Uterus (tissue), 2 donors: ENCODE measurements at regions not wholly inside any gene's neighbourhood (a gene's known extent, or its start where the extent isn't known, plus 50 kb on each side); places are given as distances from the start of the nearest gene placed in this dataset.

Source experiments
- CTCF ChIP-seq, 4 experiments: fragments of 200-600 bp in 2 of 4; fragments of 450-650 bp in 2 of 4; sonication (generic) in 2 of 4; IDR thresholded peaks; one replicate each; pipeline ENCODE4 v1.5.1; 2016 to 2019; ENCODE audit warnings: antibody characterized with exemption in 4 of 4, mild to moderate bottlenecking in 2 of 4, moderate library complexity in 1 of 4
- POLR2A ChIP-seq, 2 donors: fragments of 450-650 bp; IDR thresholded peaks; one replicate each; pipeline ENCODE4 v1.6.1; 2016; ENCODE audit warnings: antibody characterized with exemption in 2 of 2, mild to moderate bottlenecking in 1 of 2, moderate library complexity in 1 of 2

GRCh38 chr9:126232461-126232860 lies 94.2 kb upstream of the MVB12B start:
- TF ChIP-seq CTCF (IDR thresholded peaks at IDR 0.05) (no peak), POLR2A (IDR thresholded peaks at IDR 0.05) (no peak)
